Gastroesophageal sphincter (tissue), 4 donors: ENCODE measurements at regions not wholly inside any gene's neighbourhood (a gene's known extent, or its start where the extent isn't known, plus 50 kb on each side); places are given as distances from the start of the nearest gene placed in this dataset.

ENCODE experiments used
- ATAC-seq: fragments of 150-250 bp; one replicate; pipeline ENCODE4 v1.9.1; 2016; ENCODE audit warnings: mild to moderate bottlenecking, moderate library complexity
- H3K27ac ChIP-seq, 4 donors: fragments of 200-600 bp; sonication (generic) in 3 of 4; 1 replicate in 3 of 4; 2 replicates in 1 of 4; pipeline ENCODE4 v1.5.1; 2016 to 2019
- H3K27me3 ChIP-seq: fragments of 200-600 bp; sonication (generic); one replicate; pipeline ENCODE4 v1.5.1; 2019
- H3K36me3 ChIP-seq, 2 donors: fragments of 200-600 bp; sonication (generic); one replicate each; pipeline ENCODE4 v1.5.1; 2019; ENCODE audit warnings: control low read depth in 1 of 2
- H3K4me1 ChIP-seq, 3 donors: fragments of 200-600 bp; sonication (generic); 1 replicate in 2 of 3; 2 replicates in 1 of 3; pipeline ENCODE4 v1.5.1; 2016 to 2019; ENCODE audit warnings: control low read depth in 2 of 3
- H3K4me3 ChIP-seq, 2 donors: fragments of 200-600 bp; sonication (generic); one replicate each; pipeline ENCODE4 v1.5.1; 2019; ENCODE audit warnings: mild to moderate bottlenecking in 1 of 2, moderate library complexity in 1 of 2
- H3K9me3 ChIP-seq, 3 donors: fragments of 200-600 bp; sonication (generic); one replicate each; pipeline ENCODE4 v1.5.1; 2017 to 2019; ENCODE audit warnings: control low read depth in 2 of 3
- EP300 ChIP-seq: sonication (generic); formaldehyde crosslinking; IDR thresholded peaks from one replicate; pipeline ENCODE4 v1.6.1; 2017; ENCODE audit warnings: antibody characterized with exemption, mild to moderate bottlenecking
- POLR2A ChIP-seq, 2 donors: fragments of 450-650 bp; IDR thresholded peaks; one replicate each; pipeline ENCODE4 v1.6.1; 2017; ENCODE audit warnings: antibody characterized with exemption in 2 of 2, mild to moderate bottlenecking in 2 of 2, moderate library complexity in 1 of 2
- POLR2AphosphoS5 ChIP-seq: sonication (generic); formaldehyde crosslinking; IDR thresholded peaks from one replicate; pipeline ENCODE4 v1.6.1; 2017; ENCODE audit warnings: antibody characterized with exemption
- WGBS, 2 donors: methylation state at CpG; one replicate each; pipeline ENCODE4 v1.1.5; 2018; ENCODE audit warnings: low coverage in 1 of 2; 5-methylcytosine and 5-hydroxymethylcytosine counted together
- TF ChIP-seq, protein P1 (sequence below), 4 experiments: fragments of 200-600 bp in 2 of 4; fragments of 450-650 bp in 2 of 4; sonication (generic) in 1 of 4; IDR thresholded peaks; one replicate each; pipeline ENCODE4 v1.5.1; 2017 to 2019; ENCODE audit warnings: antibody characterized with exemption in 4 of 4, mild to moderate bottlenecking in 2 of 4, moderate library complexity in 2 of 4

DNA sequence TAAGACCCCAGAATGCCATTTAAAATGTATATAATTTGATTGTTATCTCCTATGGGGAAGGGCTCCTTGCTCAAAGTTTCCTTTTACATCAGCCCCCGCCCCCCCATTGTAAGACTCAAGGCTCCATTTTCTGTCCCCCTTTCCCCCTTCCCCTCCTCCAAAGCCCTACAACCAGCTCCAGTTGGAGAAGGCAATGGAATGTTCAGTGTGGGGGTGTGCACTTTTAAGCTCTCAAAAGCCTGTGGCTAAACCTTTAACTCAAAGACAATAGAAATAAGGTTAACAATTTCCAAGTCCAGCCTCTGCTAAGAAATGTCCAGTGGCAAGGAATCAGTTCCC, 114.7 kb downstream of the NOG start:
- no peak for TF ChIP-seq POLR2AphosphoS5
- no peak for TF ChIP-seq EP300
- no peak for TF ChIP-seq POLR2A (IDR thresholded peaks at IDR 0.05)
- TF ChIP-seq, protein P1, sequence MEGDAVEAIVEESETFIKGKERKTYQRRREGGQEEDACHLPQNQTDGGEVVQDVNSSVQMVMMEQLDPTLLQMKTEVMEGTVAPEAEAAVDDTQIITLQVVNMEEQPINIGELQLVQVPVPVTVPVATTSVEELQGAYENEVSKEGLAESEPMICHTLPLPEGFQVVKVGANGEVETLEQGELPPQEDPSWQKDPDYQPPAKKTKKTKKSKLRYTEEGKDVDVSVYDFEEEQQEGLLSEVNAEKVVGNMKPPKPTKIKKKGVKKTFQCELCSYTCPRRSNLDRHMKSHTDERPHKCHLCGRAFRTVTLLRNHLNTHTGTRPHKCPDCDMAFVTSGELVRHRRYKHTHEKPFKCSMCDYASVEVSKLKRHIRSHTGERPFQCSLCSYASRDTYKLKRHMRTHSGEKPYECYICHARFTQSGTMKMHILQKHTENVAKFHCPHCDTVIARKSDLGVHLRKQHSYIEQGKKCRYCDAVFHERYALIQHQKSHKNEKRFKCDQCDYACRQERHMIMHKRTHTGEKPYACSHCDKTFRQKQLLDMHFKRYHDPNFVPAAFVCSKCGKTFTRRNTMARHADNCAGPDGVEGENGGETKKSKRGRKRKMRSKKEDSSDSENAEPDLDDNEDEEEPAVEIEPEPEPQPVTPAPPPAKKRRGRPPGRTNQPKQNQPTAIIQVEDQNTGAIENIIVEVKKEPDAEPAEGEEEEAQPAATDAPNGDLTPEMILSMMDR (IDR thresholded peaks at IDR 0.05) = no peak
- Histone ChIP-seq H3K27me3 (peaks cover 8% of the 10 kb centered on the region), H3K36me3 (no peaks in the 10 kb centered on the region), H3K27ac (peak overlapping the region in 1 of 4 donors; percentile 37), H3K9me3 (no peaks in the 10 kb centered on the region), H3K4me1 (peaks cover 0 to 7% (median 0%) of the 10 kb centered on the region in 3 donors), H3K4me3 (no peak overlapping the region)
- no peak for ATAC-seq
- 67% methylated on average over 1 of the region's 1 CpG; no CpG with 5 or more reads in 1 of the 2 donors for WGBS, 2 donors

DNA sequence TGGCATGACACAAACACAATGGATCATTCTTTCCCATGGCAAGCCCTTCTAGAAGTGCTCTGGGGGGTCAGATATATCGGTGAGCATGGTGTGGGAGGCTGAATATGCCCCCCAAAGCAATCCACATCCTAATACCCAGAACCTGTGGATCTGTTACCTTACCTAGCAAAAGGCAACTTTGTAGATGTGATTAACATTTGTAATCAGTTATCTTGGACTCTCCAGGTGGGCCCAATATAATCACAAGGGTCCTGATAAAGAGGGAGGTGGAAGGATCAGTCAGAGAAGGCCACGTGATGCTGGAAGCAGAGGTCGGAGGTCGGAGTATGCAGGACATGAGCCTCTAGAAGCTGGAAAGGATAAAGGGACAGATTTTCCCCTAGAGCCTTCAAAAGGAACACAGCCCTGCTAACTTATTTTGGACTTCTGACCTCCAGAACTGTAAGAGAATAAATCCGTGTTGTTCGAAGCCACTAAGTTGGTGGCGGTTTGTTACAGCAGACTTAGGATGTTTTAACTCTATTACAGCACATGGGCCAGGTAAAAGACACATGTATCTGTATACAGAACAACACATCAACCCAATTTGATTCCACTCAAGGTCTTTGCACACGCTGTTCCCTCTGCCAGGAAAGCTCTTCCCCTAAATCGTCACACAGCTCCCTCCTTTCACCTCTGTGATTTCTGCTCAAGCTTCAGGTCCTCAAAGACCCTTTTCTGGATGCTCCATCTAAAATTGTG, 115.3 kb downstream of the NOG start:
- TF ChIP-seq EP300 (no peak), POLR2A (IDR thresholded peaks at IDR 0.05) (no peak), POLR2AphosphoS5 (no peak)
- TF ChIP-seq, protein P1 (IDR thresholded peaks at IDR 0.05) = no peak
- Histone ChIP-seq H3K4me3 (no peak overlapping the region), H3K4me1 (peaks cover 0 to 7% (median 0%) of the 10 kb centered on the region in 3 donors), H3K27ac (no peak overlapping the region), H3K9me3 (no peaks in the 10 kb centered on the region), H3K36me3 (no peaks in the 10 kb centered on the region), H3K27me3 (peaks cover 8% of the 10 kb centered on the region)
- WGBS, 2 donors = 82 to 100% methylated on average over 5 to 9 of the region's 9 CpGs
- no peak for ATAC-seq

DNA sequence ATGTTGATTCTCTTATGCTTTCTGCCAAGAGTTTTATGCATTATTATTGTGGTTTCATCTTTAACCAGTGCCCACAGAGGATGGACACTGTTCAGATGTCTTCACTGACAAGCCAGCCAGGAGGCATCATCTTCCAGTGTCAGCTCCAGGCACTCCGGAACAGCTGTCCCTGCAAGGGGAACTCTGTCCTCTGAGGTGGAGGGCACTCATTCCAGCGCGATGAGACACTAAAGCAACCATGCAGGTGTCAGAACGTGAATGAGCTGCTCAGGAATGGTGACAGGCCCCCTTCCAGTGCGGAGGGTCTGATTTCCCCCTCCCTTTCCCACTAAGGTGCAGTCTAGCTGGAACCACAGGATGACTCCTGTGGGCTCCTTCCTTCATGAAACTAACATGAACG, 117.5 kb downstream of the NOG start:
- Histone ChIP-seq H3K27ac (no peak overlapping the region), H3K36me3 (no peaks in the 10 kb centered on the region), H3K9me3 (no peaks in the 10 kb centered on the region), H3K4me1 (peaks cover 0 to 7% (median 0%) of the 10 kb centered on the region in 3 donors), H3K27me3 (no peaks in the 10 kb centered on the region), H3K4me3 (no peak overlapping the region)
- no peak for ATAC-seq
- WGBS, 2 donors = 90 to 91% methylated on average over 3 to 6 of the region's 6 CpGs
- TF ChIP-seq EP300 = no peak
- TF ChIP-seq POLR2A (IDR thresholded peaks at IDR 0.05) = no peak
- TF ChIP-seq, protein P1 (IDR thresholded peaks at IDR 0.05) = no peak
- TF ChIP-seq POLR2AphosphoS5 = no peak

DNA sequence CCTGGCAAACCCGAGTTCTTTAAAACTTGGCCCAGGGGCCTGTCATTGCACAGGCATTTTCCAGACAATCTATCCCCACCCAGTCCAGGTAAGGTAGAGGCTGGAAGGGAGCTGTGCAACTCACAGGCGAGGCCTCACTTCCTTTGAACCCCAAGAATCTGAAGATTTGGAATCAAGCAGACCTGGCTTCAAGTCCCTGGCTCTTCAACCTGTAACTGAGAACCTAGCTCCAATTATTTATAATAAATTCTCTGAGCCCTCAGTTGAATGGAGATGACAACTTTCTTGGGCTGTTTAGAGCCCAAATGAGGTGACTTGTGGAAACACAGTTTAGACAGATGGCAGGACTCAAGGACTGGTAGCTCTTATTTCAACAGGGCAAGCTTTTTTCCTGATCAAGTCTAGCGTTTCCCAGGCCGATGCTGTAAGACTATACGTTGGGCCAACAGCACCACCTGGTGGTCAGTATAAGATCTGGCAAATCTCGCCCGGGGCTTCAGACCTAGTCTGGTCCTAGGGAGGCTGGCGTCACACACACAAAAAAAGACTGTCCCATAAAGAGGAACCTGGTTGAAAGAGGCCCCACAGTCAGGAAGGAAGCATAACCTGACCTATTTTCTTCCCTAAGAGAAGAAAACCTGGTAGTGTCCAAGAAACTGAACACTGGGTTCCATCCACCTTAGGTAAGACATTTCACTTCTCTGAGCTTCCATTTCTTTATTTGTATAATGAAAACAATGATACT, 117.9 kb downstream of the C17orf67 start:
- Histone ChIP-seq H3K9me3 (no peaks in the 10 kb centered on the region), H3K27me3 (peaks cover 9% of the 10 kb centered on the region), H3K4me1 (no peaks in the 10 kb centered on the region), H3K27ac (no peak overlapping the region), H3K4me3 (no peak overlapping the region), H3K36me3 (no peaks in the 10 kb centered on the region)
- TF ChIP-seq, protein P1 (IDR thresholded peaks at IDR 0.05) = peak; percentile 73 to 86 (median 80)
- no peak for TF ChIP-seq POLR2AphosphoS5
- no peak for TF ChIP-seq EP300
- TF ChIP-seq POLR2A (IDR thresholded peaks at IDR 0.05) = no peak
- WGBS, 2 donors = 20 to 71% methylated on average over 1 to 2 of the region's 8 CpGs
- ATAC-seq = peak; percentile 81
